ENCODE measurements at regions not wholly inside any gene's neighbourhood (a gene's known extent, or its start where the extent isn't known, plus 50 kb on each side); places are given as distances from the start of the nearest gene placed in this dataset.

GRCh38 chr4:114132199-114132598 lies 152.8 kb upstream of the ARSJ start:
- TF ChIP-seq CTCF (IDR thresholded peaks at IDR 0.05) (no peak), POLR2A (IDR thresholded peaks at IDR 0.05) (no peak)

All from ovary (tissue), 3 donors.